Heart left ventricle (tissue), 16 donors: ENCODE measurements at regions not wholly inside any gene's neighbourhood (a gene's known extent, or its start where the extent isn't known, plus 50 kb on each side); places are given as distances from the start of the nearest gene placed in this dataset.

Experiments
- ATAC-seq, 4 donors: fragments of 200-7000 bp; cut with Tn5 transposase; one replicate each; pipeline ENCODE4 v1.9.1; 2020 to 2022; ENCODE audit warnings: moderate library complexity in 4 of 4, mild to moderate bottlenecking in 3 of 4, moderate number of reproducible peaks in 1 of 4
- DNase-seq, 5 donors: peaks; one replicate each; pipeline ENCODE4 v3.0.0-alpha.2; 2020
- H3K27ac ChIP-seq, 12 donors: fragments of 200-600 bp; sonication (generic) in 4 of 12; one replicate each; pipeline versions ENCODE4 v1.5.0 to v1.8.0; 2016 to 2022; ENCODE audit warnings: mild to moderate bottlenecking in 2 of 12
- H3K27me3 ChIP-seq, 9 donors: fragments of 200-600 bp; sonication (generic) in 2 of 9; one replicate each; pipeline versions ENCODE4 v1.5.1 to v1.8.0; 2016 to 2022; ENCODE audit warnings: mild to moderate bottlenecking in 3 of 9
- H3K36me3 ChIP-seq, 9 donors: fragments of 200-600 bp; sonication (generic) in 2 of 9; one replicate each; pipeline versions ENCODE4 v1.5.0 to v1.8.0; 2018 to 2022; ENCODE audit warnings: mild to moderate bottlenecking in 2 of 9
- H3K4me1 ChIP-seq, 12 donors: fragments of 200-600 bp; sonication (generic) in 4 of 12; one replicate each; pipeline versions ENCODE4 v1.5.0 to v1.8.0; 2016 to 2022; ENCODE audit warnings: mild to moderate bottlenecking in 3 of 12
- H3K4me3 ChIP-seq, 12 donors: fragments of 200-600 bp; sonication (generic) in 4 of 12; one replicate each; pipeline versions ENCODE4 v1.5.0 to v1.8.0; 2017 to 2022; ENCODE audit warnings: mild to moderate bottlenecking in 9 of 12, moderate library complexity in 4 of 12
- H3K9me3 ChIP-seq, 12 donors: fragments of 200-600 bp; sonication (generic) in 4 of 12; one replicate each; pipeline versions ENCODE4 v1.5.0 to v1.8.0; 2016 to 2022; ENCODE audit warnings: mild to moderate bottlenecking in 1 of 12
- CTCF ChIP-seq, 12 donors: fragments of 200-600 bp; sonication (generic) in 4 of 12; IDR thresholded peaks; one replicate each; pipeline versions ENCODE4 v1.5.0 to v1.8.0; 2018 to 2022; ENCODE audit warnings: antibody characterized with exemption in 12 of 12, mild to moderate bottlenecking in 5 of 12
- POLR2A ChIP-seq, 2 donors: fragments of 450-650 bp; IDR thresholded peaks; one replicate each; pipeline ENCODE4 v1.6.1; 2017; ENCODE audit warnings: antibody characterized with exemption in 2 of 2, mild to moderate bottlenecking in 2 of 2, moderate library complexity in 2 of 2
- WGBS, 4 donors: extraction: QIAGEN DNeasy Blood & Tissue Kit in 2 of 4; methylation state at CpG; one replicate each; pipeline versions ENCODE4 v1.1.5 to v1.1.7; 2013 to 2018; 5-methylcytosine and 5-hydroxymethylcytosine counted together
- intact Hi-C, 10 donors: fragments of 100-400 bp; cut with DNase I; formaldehyde crosslinking; loops; one replicate each; pipeline versions ENCODE4 v1.11.1 to v1.14.2; 2022
- donor health status: ischemic (EF 13 %, LVEDD 7.1; RV severe dilation, severe dysfunction).
- donor health status: healthy with polysubstance abuse.
- donor health status: DM: no; HTN: yes; CAD: no.
- donor health status: DM: no; HTN: no; CAD: no.
- donor health status: ischemic (EF 25% LVEDD 6.9; RV normal size, moderate dysfunction).
- donor health status: ischemic (EF 25% LVEDD 5.7; RV mildly dilated, moderate dysfunction).
- donor health status: healthy.
- donor health status: DM: yes; HTN: yes; CAD: no.
- donor health status: ischemic (EF 35%, LVEDD 5.7; RV mildly dilated, moderate dysfunction).
- donor health status: nonischemic (EF 11% LVEDD 7.7; RV severe dilation, severe dysfunction).
- donor health status: DM: yes; HTN: yes; CAD: no.
- donor health status: PGD.
- donor health status: ischemic (EF 29% LVEDD 5.4; RV normal size, mild dysfunction).
- donor health status: nonischemic (EF 23%, LVEDD 6.1; RV moderate dilation, normal function).

GRCh38 chr6:66435321-66435720 is 728.3 kb upstream of the EYS start:
- no peaks in the 10 kb centered on the region for H3K9me3 ChIP-seq
- WGBS, 4 donors, result 77 to 85% (median 80%) methylated on average over 5 of the region's 5 CpGs
- H3K4me1 ChIP-seq, result no peaks in the 10 kb centered on the region
- DNase-seq (no peak), ATAC-seq (no peak)
- H3K4me3 ChIP-seq, result no peak overlapping the region
- intact Hi-C loops, result no loop called here
- no peaks in the 10 kb centered on the region for H3K36me3 ChIP-seq
- H3K27ac ChIP-seq, result no peak overlapping the region
- H3K27me3 ChIP-seq, result no peaks in the 10 kb centered on the region
- TF ChIP-seq POLR2A (IDR thresholded peaks at IDR 0.05) (no peak), CTCF (IDR thresholded peaks at IDR 0.05) (no peak)

GRCh38 chr6:66429210-66429609 is 722.2 kb upstream of the EYS start:
- WGBS, 4 donors, result 41 to 58% (median 56%) methylated on average over 2 of the region's 2 CpGs

GRCh38 chr6:66423047-66423446 is 716.0 kb upstream of the EYS start:
- TF ChIP-seq POLR2A (IDR thresholded peaks at IDR 0.05), result no peak
- no peak for TF ChIP-seq CTCF (IDR thresholded peaks at IDR 0.05)
- H3K9me3 ChIP-seq, result peaks cover 0 to 24% (median 7%) of the 10 kb centered on the region in 12 donors
- H3K36me3 ChIP-seq, result no peaks in the 10 kb centered on the region
- intact Hi-C loops, result no loop called here
- H3K27ac ChIP-seq, result no peak overlapping the region
- H3K27me3 ChIP-seq, result no peaks in the 10 kb centered on the region
- no peak overlapping the region for H3K4me3 ChIP-seq
- no peak for DNase-seq
- H3K4me1 ChIP-seq, result no peaks in the 10 kb centered on the region
- no peak for ATAC-seq

More at GRCh38 chr6:66429210-66429609, 722.2 kb upstream of the EYS start:
- Histone ChIP-seq H3K27me3 (no peaks in the 10 kb centered on the region), H3K4me3 (no peak overlapping the region), H3K27ac (no peak overlapping the region), H3K4me1 (no peaks in the 10 kb centered on the region), H3K36me3 (no peaks in the 10 kb centered on the region), H3K9me3 (peaks cover 0 to 27% (median 7%) of the 10 kb centered on the region in 12 donors)
- DNase-seq (no peak), ATAC-seq (no peak)
- no peak for TF ChIP-seq CTCF (IDR thresholded peaks at IDR 0.05)
- TF ChIP-seq POLR2A (IDR thresholded peaks at IDR 0.05), result no peak
- intact Hi-C loops, result no loop called here

- H3K27ac ChIP-seq, result no peak overlapping the region
- ATAC-seq (no peak), DNase-seq (no peak)
- intact Hi-C loops, result no loop called here
- no peaks in the 10 kb centered on the region for H3K36me3 ChIP-seq
- H3K9me3 ChIP-seq, result peaks cover 0 to 9% (median 0%) of the 10 kb centered on the region in 12 donors
- H3K27me3 ChIP-seq, result no peaks in the 10 kb centered on the region
- 43 to 50% (median 47%) methylated on average over 3 of the region's 3 CpGs for WGBS, 4 donors
- no peak overlapping the region for H3K4me3 ChIP-seq
- TF ChIP-seq CTCF (IDR thresholded peaks at IDR 0.05), result no peak
- TF ChIP-seq POLR2A (IDR thresholded peaks at IDR 0.05), result no peak
- H3K4me1 ChIP-seq, result no peaks in the 10 kb centered on the region
Observed at GRCh38 chr6:66421570-66421969, 714.5 kb upstream of the EYS start.
